CD4-positive, alpha-beta T cell (primary cell): ENCODE measurements at regions not wholly inside any gene's neighbourhood (a gene's known extent, or its start where the extent isn't known, plus 50 kb on each side); places are given as distances from the start of the nearest gene placed in this dataset.

ENCODE experiments used
- ATAC-seq: fragments of 200-7000 bp; cut with Tn5 transposase; one replicate; pipeline ENCODE4 v1.10.0; 2022; ENCODE audit warnings: mild to moderate bottlenecking; ENCODE audit not compliant: poor library complexity
- CTCF ChIA-PET: fragments of 350-600 bp; sonication (Branson Sonifier 250); formaldehyde crosslinking; loops from one replicate; lab custom pipeline; 2021; ENCODE audit warnings: antibody characterized with exemption, inconsistent platforms; lab: Charles Lee
- POLR2A ChIA-PET: fragments of 350-600 bp; sonication (Branson Sonifier 250); formaldehyde crosslinking; loops from one replicate; lab custom pipeline; 2021; ENCODE audit warnings: antibody characterized with exemption, inconsistent platforms; lab: Charles Lee
- DNase-seq, 14 experiments: peaks; one replicate each; pipeline ENCODE4 v3.0.0-alpha.2; 2013 to 2020; ENCODE audit warnings: mixed read lengths in 2 of 14
- H3K27ac ChIP-seq, 2 donors: one replicate each; pipeline versions ENCODE4 v1.5.1 to v1.7.0; 2013; ENCODE audit warnings: low read length in 2 of 2, low read depth in 1 of 2, mild to moderate bottlenecking in 1 of 2
- H3K27me3 ChIP-seq, 2 experiments: 1 replicate in 1 of 2; 2 replicates in 1 of 2; pipeline versions ENCODE4 v1.6.1 to v1.7.0; 2013; ENCODE audit warnings: low read length in 2 of 2, control low read depth in 1 of 2, mild to moderate bottlenecking in 1 of 2, moderate library complexity in 1 of 2; ENCODE audit not compliant: insufficient read depth in 2 of 2, control insufficient read depth in 1 of 2
- H3K36me3 ChIP-seq: one replicate; pipeline ENCODE4 v1.6.1; 2013; ENCODE audit warnings: low read length, control low read depth; ENCODE audit not compliant: insufficient read depth
- H3K4me1 ChIP-seq: one replicate; pipeline ENCODE4 v1.6.1; 2013; ENCODE audit warnings: low read length, control low read depth; ENCODE audit not compliant: insufficient read depth
- H3K4me3 ChIP-seq: one replicate; pipeline ENCODE4 v1.5.1; 2013; ENCODE audit warnings: mild to moderate bottlenecking, low read length, moderate library complexity
- H3K9me3 ChIP-seq, 2 experiments: 1 replicate in 1 of 2; 2 replicates in 1 of 2; pipeline versions ENCODE4 v1.6.1 to v1.7.0; 2013; ENCODE audit warnings: low read length in 2 of 2, mild to moderate bottlenecking in 2 of 2, control low read depth in 1 of 2, moderate library complexity in 1 of 2; ENCODE audit not compliant: control insufficient read depth in 1 of 2, insufficient read depth in 1 of 2
- H3K27ac Mint-ChIP-seq: one replicate; pipeline ENCODE4 v1.8.0; 2020; ENCODE audit warnings: mixed read lengths
- H3K27me3 Mint-ChIP-seq: one replicate; pipeline ENCODE4 v1.8.0; 2021; ENCODE audit warnings: mixed read lengths
- H3K36me3 Mint-ChIP-seq: one replicate; pipeline ENCODE4 v1.8.0; 2021; ENCODE audit warnings: low read depth, mixed read lengths
- H3K4me1 Mint-ChIP-seq: one replicate; pipeline ENCODE4 v1.8.0; 2021; ENCODE audit warnings: low read depth, mixed read lengths
- H3K4me3 Mint-ChIP-seq: one replicate; pipeline ENCODE4 v1.8.0; 2020; ENCODE audit warnings: mild to moderate bottlenecking, mixed read lengths
- H3K9me3 Mint-ChIP-seq: one replicate; pipeline ENCODE4 v1.8.0; 2020; ENCODE audit warnings: mixed read lengths
- intact Hi-C, 2 experiments: fragments of 100-400 bp; cut with DNase I in 1 of 2; cut with micrococcal nuclease in 1 of 2; formaldehyde crosslinking; loops; one replicate each; pipeline versions ENCODE4 v1.15.1 to v1.9.0; 2023 to 2025; cut with DNase I, micrococcal nuclease
- TF ChIP-seq, protein P1 (sequence below): fragments of 200-600 bp; IDR thresholded peaks from one replicate; pipeline ENCODE4 v1.8.0; 2022; ENCODE audit warnings: antibody characterized with exemption, mild to moderate bottlenecking

- H3K4me1 Mint-ChIP-seq, result no peaks in the 10 kb centered on the region
- TF ChIP-seq, protein P1, sequence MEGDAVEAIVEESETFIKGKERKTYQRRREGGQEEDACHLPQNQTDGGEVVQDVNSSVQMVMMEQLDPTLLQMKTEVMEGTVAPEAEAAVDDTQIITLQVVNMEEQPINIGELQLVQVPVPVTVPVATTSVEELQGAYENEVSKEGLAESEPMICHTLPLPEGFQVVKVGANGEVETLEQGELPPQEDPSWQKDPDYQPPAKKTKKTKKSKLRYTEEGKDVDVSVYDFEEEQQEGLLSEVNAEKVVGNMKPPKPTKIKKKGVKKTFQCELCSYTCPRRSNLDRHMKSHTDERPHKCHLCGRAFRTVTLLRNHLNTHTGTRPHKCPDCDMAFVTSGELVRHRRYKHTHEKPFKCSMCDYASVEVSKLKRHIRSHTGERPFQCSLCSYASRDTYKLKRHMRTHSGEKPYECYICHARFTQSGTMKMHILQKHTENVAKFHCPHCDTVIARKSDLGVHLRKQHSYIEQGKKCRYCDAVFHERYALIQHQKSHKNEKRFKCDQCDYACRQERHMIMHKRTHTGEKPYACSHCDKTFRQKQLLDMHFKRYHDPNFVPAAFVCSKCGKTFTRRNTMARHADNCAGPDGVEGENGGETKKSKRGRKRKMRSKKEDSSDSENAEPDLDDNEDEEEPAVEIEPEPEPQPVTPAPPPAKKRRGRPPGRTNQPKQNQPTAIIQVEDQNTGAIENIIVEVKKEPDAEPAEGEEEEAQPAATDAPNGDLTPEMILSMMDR, result no peak
- H3K4me3 ChIP-seq, result no peak overlapping the region
- ChIA-PET CTCF (no interaction called here), POLR2A (no interaction called here)
- intact Hi-C loops, result no loop called here
- no peak overlapping the region for H3K27ac Mint-ChIP-seq
- no peaks in the 10 kb centered on the region for H3K4me1 ChIP-seq
- H3K9me3 ChIP-seq, result no peaks in the 10 kb centered on the region
- ATAC-seq (no peak), DNase-seq (no peak)
- no peaks in the 10 kb centered on the region for H3K9me3 Mint-ChIP-seq
- no peaks in the 10 kb centered on the region for H3K27me3 ChIP-seq
- no peaks in the 10 kb centered on the region for H3K36me3 Mint-ChIP-seq
- H3K4me3 Mint-ChIP-seq, result no peak overlapping the region
- H3K36me3 ChIP-seq, result no peaks in the 10 kb centered on the region
- H3K27ac ChIP-seq, result no peak overlapping the region
- H3K27me3 Mint-ChIP-seq, result no peaks in the 10 kb centered on the region
These were observed 443.6 kb downstream of the CBLN2 start for GRCh38 chr18:72100465-72101004.

- DNase-seq (no peak), ATAC-seq (no peak)
- TF ChIP-seq, protein P1, result no peak
- no peak overlapping the region for H3K4me3 Mint-ChIP-seq
- no peak overlapping the region for H3K4me3 ChIP-seq
- H3K9me3 Mint-ChIP-seq, result no peaks in the 10 kb centered on the region
- ChIA-PET CTCF (no interaction called here), POLR2A (no interaction called here)
- no peaks in the 10 kb centered on the region for H3K36me3 ChIP-seq
- no peaks in the 10 kb centered on the region for H3K27me3 Mint-ChIP-seq
- H3K27ac ChIP-seq, result no peak overlapping the region
- no peaks in the 10 kb centered on the region for H3K27me3 ChIP-seq
- peaks cover 0 to 4% of the 10 kb centered on the region in 2 experiments for H3K9me3 ChIP-seq
- H3K36me3 Mint-ChIP-seq, result no peaks in the 10 kb centered on the region
- no peak overlapping the region for H3K27ac Mint-ChIP-seq
- no peaks in the 10 kb centered on the region for H3K4me1 Mint-ChIP-seq
- intact Hi-C loops, result no loop called here
- H3K4me1 ChIP-seq, result no peaks in the 10 kb centered on the region
These were observed 452.8 kb downstream of the CBLN2 start for GRCh38 chr18:72091369-72091768.

DNA sequence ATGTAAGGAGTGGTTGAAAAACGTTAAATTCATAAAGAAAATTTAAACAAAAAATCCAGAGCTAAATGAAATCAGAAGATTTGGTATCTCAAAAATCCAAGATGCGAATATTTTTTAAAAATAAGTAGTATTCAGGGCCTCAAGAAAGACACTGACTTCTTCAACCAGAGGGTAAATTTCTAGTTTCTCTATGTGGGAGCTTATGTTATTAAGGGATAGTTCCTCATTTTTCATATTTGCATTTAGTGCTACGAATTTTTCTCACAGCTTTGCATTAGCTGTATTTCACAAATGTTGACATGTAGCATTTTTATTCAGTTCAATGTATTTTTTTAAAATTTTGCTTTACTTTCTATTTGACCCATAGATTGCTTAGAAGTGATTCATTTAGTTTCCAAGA, 454.7 kb downstream of the CBLN2 start:
- DNase-seq (no peak), ATAC-seq (no peak)
- no peak overlapping the region for H3K27ac Mint-ChIP-seq
- H3K4me3 Mint-ChIP-seq, result no peak overlapping the region
- Histone ChIP-seq H3K4me3 (no peak overlapping the region), H3K4me1 (no peaks in the 10 kb centered on the region), H3K9me3 (peaks cover 0 to 4% of the 10 kb centered on the region in 2 experiments), H3K27me3 (no peaks in the 10 kb centered on the region), H3K27ac (no peak overlapping the region), H3K36me3 (no peaks in the 10 kb centered on the region)
- POLR2A ChIA-PET, result no interaction called here
- intact Hi-C loops, result loop anchor here in 1 of 2 experiments (5.0 to 10.0 kb wide), 2 partner anchors 1305 to 1602 kb away; no protein-coding TSS in a partner anchor
- no peaks in the 10 kb centered on the region for H3K27me3 Mint-ChIP-seq
- no peaks in the 10 kb centered on the region for H3K36me3 Mint-ChIP-seq
- CTCF ChIA-PET, result no interaction called here
- TF ChIP-seq, protein P1, result no peak
- no peaks in the 10 kb centered on the region for H3K9me3 Mint-ChIP-seq
- H3K4me1 Mint-ChIP-seq, result no peaks in the 10 kb centered on the region
